ENCODE measurements at regions not wholly inside any gene's neighbourhood (a gene's known extent, or its start where the extent isn't known, plus 50 kb on each side); places are given as distances from the start of the nearest gene placed in this dataset.

GRCh38 chr2:144333143-144333555 is 186.8 kb downstream of the ZEB2 start:
- in situ Hi-C loops (cut with HindIII; ENCODE audit: low sequenced_read_pairs) = no loop called here

DNA sequence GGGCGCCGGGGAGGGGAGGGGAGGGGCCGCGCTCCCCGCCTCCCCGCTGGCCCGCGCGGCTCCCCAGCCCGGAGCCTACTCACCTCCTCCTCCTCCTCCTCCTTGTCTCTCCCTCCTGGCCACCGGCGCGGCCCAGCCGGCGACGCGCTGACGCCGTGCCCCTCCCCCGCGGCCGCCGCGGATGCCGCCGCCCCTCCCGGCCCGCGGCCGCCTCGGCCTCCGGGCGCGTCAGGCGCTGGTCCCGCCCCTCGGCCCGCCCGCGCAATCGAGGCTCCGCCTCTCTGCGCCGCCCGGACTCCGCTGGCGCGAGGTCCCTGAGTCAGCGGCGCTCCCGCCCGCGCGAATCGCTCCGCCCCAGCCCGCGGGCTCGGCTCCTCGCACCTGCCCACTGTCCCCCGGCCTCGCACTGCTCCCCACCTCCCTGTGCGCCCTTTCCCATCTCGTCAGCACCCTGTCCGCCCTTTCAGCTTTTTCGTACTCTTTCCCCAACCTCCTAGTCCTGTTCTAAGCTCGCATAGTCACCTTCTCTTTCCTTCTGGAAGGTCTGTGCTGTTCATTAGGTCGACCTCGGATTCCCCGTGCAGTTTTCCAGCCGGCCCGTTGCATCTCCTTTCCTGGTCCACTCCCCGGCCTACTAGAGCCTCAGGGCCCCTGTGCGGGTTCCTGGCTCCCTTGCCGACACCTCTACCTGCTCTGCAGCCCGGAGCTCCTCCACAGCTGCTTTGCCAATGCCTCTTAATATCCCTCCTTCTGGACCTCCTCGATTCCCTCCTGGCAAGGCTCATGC is 187.4 kb downstream of the ZEB2 start:
- DNase-seq (ENCODE audit: low spot score) = peak; percentile 91
- in situ Hi-C loops (cut with HindIII; ENCODE audit: low sequenced_read_pairs) = no loop called here

More at GRCh38 chr2:144333143-144333555, 186.8 kb downstream of the ZEB2 start:
- DNase-seq (ENCODE audit: low spot score) = no peak

- no peak for DNase-seq (ENCODE audit: low spot score)
- in situ Hi-C loops (cut with HindIII; ENCODE audit: low sequenced_read_pairs) = no loop called here
Measured at GRCh38 chr2:144331674-144332355, 188.1 kb downstream of the ZEB2 start.

DNA sequence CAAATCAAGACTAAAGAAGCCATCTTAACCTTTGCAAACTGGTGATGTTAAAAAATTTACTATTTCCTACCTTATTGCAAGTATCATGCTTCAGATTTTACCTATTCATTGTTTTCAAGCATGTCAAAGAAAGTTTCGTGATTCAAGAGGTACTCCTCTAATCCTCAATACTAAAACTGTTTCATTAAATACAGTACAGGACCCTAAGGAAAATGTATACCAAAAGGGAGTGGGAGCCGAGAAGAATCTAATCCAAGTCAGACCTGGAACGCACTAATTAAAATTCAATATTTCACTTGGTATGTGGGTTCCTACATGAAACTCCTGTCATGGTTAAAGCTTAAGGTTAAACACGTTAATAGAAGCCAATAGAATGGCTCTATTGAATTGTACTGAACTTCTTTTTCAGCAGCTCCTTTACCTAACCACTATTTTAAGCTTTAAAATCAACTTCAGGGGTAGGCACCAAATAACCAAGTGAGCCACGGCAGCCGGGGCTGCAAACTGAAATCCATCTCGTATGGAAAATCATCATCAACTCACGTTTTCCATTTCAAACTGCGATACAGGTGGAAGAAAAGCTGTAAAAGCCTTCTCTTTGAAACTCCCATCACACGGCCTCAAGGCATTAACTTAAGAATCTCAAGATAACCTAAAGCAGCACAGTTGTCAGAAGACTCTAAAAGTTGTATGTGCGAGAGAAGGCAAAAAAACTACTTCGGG is 188.8 kb downstream of the ZEB2 start:
- in situ Hi-C loops (cut with HindIII; ENCODE audit: low sequenced_read_pairs) = no loop called here
- peak; percentile 39 for DNase-seq (ENCODE audit: low spot score)

DNA sequence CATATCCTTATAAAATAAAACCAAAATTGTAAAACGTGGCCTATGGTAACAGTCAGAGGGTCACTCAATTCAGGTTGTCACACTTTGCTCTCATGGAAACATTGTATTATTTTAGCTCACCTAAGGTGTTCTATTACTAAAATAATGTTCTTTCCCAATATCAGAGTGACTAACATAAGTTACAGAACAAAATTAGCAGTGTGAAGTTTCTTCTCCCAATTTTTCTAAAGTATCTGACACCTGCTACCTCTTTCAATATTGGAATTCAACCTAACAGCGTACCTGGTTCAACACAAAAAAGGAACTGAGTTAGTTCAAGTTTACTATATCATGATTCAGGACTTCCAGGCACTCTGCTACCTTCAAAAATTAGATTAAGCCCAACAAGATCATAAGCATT is 190.4 kb downstream of the ZEB2 start:
- DNase-seq (ENCODE audit: low spot score) = no peak
- in situ Hi-C loops (cut with HindIII; ENCODE audit: low sequenced_read_pairs) = no loop called here

DNA sequence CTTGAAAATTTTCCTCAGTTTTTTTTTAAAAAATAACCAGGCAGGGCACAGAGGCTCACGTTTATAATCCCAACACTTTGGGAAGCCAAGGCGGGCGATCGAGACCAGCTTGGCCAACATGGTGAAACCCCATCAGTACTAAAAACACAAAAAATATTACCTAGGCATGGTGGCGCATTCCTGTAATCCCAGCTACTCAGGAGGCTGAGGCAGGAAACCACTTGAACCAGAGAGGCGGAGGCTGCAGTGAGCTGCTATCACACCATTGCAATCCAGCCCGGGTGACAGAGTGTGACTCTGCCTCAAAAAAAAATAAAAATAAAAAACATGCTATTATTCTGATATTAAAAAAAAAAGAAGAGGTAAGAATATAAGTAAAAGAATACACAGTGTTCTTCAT is 191.0 kb downstream of the ZEB2 start:
- DNase-seq (ENCODE audit: low spot score) = no peak
- in situ Hi-C loops (cut with HindIII; ENCODE audit: low sequenced_read_pairs) = no loop called here

DNA sequence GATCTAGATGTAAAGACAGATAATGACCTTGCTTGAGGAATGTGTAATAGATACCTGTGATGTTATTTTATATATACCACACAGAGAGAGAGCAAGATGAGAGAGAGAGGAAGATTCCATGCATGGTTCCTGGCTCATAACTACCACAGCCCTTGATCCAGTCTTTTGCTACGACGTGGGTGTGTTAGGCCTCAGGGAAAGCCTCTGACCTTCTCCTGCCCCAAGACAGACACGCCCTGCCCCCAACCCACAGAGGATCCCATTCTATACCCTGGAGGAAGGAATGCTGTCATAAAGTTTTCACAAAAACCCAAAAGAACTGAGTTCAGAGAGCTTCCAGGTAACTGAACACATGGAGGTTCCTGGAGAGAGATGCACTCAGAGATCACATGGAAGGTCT is 193.1 kb downstream of the ZEB2 start:
- in situ Hi-C loops (cut with HindIII; ENCODE audit: low sequenced_read_pairs) = no loop called here
- DNase-seq (ENCODE audit: low spot score) = no peak

- no peak for DNase-seq (ENCODE audit: low spot score)
- in situ Hi-C loops (cut with HindIII; ENCODE audit: low sequenced_read_pairs) = no loop called here
Measured at GRCh38 chr2:144325086-144325485, 194.8 kb downstream of the ZEB2 start.

GRCh38 chr2:144324446-144325045 is 195.4 kb downstream of the ZEB2 start:
- in situ Hi-C loops (cut with HindIII; ENCODE audit: low sequenced_read_pairs) = no loop called here

GRCh38 chr2:144323946-144324345 is 196.0 kb downstream of the ZEB2 start:
- in situ Hi-C loops (cut with HindIII; ENCODE audit: low sequenced_read_pairs) = no loop called here
- DNase-seq (ENCODE audit: low spot score) = no peak

More at GRCh38 chr2:144324446-144325045, 195.4 kb downstream of the ZEB2 start:
- DNase-seq (ENCODE audit: low spot score) = no peak

DNA sequence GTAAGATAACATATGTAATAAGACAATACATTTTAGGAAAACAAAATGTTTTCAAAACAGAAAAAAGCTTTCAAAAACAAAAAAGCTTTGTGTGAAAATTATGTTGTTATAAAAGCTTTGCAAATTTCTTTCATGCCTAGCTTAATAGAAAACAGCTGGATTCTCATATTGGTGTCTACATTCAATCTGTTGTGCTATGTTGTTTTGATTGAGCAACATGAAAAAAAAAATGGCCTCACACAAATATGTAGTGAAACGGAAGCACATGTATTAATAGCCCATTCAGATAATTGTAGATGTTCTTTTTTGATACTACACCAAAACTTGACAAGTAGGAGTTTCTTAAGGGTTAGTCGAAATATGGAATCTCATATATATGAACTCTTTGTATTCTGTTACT is 197.5 kb downstream of the ZEB2 start:
- no peak for DNase-seq (ENCODE audit: low spot score)

GRCh38 chr2:144320491-144320890 is 199.4 kb downstream of the ZEB2 start:
- in situ Hi-C loops (cut with HindIII; ENCODE audit: low sequenced_read_pairs) = no loop called here
- DNase-seq (ENCODE audit: low spot score) = no peak

More for the DNA sequence above, 197.5 kb downstream of the ZEB2 start:
- in situ Hi-C loops (cut with HindIII; ENCODE audit: low sequenced_read_pairs) = no loop called here

DNA sequence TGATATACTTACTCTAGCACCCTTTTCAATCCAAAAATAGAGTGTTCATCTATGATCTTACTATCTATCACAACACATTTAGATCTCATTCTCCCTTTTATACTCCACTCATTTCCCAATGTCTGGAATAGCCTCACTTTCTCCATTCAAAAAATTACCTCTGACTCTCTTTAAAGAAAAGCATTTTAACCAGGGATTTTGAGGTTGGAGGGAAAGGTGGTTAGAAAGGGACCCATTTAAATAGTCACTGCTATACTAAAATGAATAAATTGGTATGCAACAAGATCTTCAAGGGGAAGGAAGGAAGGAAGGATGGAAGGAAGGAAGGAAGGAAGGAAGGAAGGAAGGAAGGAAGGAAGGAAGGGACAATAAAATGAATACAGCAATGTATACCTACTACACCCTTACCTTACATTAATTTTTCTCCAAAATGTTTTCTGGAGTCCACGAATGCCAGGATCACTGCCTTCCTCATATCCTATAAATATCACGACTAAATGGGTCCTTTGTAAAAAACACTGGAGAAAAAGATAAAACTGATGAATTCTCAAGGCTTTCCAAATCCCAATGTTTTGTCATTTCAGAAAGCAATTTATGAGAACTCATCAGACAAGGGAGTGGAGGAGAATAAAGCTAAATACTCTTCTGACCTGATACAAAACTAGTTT is 202.7 kb downstream of the ZEB2 start:
- no peak for DNase-seq (ENCODE audit: low spot score)
- in situ Hi-C loops (cut with HindIII; ENCODE audit: low sequenced_read_pairs) = no loop called here

- in situ Hi-C loops (cut with HindIII; ENCODE audit: low sequenced_read_pairs) = no loop called here
- DNase-seq (ENCODE audit: low spot score) = no peak
Measured at GRCh38 chr2:144310889-144311608, 208.9 kb downstream of the ZEB2 start.

DNA sequence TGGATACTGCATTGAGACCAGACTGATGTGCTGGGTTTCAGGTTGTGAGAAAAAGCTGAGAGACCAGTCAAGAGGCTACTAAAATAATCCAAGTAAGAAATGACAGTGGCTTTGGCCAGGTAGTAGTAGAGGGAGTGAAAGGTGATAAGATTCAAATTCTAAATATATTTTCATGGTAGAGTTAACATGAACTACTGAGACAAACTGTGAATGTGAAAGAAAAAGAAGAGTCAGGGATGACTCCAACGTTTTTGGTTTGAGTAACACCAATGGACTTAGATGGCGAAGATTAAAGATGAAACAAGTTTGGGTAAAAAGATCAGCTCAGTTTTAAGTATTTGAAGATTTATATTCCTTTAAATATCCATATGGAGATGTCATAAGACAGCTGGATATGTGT is 209.4 kb downstream of the ZEB2 start:
- in situ Hi-C loops (cut with HindIII; ENCODE audit: low sequenced_read_pairs) = no loop called here
- no peak for DNase-seq (ENCODE audit: low spot score)

GRCh38 chr2:144307711-144308110 is 212.2 kb downstream of the ZEB2 start:
- DNase-seq (ENCODE audit: low spot score) = no peak
- in situ Hi-C loops (cut with HindIII; ENCODE audit: low sequenced_read_pairs) = no loop called here

DNA sequence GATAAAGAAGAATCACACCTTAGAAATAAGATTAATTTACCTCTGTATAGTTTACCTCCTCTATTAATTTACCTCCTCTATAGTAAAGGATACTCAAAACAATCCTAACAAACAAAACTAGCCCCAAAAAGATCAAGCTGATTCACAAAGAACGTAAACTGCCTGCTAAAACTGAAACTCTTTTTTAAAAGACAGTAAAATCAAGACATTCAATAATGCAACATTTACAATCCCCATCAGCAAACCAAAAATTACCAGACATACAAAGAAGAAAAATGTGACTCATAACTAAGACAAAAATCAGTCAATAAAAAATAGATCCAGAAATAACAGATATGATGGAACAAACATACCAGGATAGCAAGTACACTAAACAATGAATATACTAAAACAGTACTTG is 215.7 kb downstream of the ZEB2 start:
- in situ Hi-C loops (cut with HindIII; ENCODE audit: low sequenced_read_pairs) = no loop called here

DNA sequence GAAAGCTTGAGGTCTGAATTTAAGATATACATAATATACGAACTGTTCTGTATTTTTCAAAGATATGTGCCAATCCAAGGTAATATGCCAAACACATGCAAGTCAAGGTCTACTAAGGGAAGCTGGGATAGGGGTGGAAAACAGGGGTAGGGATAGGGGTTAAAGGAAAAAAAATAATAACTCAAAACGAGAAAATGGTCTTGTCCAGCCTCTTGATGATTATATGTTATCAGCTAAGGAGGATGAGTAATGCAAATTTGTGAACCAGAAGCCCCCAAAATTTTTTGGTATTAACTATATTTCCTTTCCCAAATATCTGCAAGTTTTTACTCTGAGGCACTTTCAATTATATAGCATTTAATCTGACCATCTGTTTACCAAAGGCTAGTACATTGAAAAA is 219.3 kb downstream of the ZEB2 start:
- in situ Hi-C loops (cut with HindIII; ENCODE audit: low sequenced_read_pairs) = no loop called here

More for the DNA sequence above, 215.7 kb downstream of the ZEB2 start:
- no peak for DNase-seq (ENCODE audit: low spot score)

DNA sequence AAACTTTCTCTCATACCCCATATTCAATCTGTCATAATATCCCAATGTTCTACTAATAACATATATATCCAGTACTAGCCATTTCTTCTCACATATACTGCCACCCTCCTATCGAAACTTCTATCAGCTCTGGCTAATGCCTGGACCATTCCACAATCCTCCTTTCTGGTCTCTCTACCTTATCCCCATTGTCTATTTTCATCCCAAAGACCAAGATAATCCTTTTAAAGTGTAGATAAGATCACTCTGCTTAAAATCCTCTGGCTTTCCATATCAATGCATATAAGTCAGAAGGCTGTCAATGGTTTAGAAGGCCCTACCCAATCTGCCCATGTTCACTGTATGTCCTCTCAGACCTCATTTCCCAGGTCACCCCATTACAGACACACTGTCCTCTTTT is 229.6 kb downstream of the ZEB2 start:
- in situ Hi-C loops (cut with HindIII; ENCODE audit: low sequenced_read_pairs) = no loop called here

More for the DNA sequence above, 219.3 kb downstream of the ZEB2 start:
- no peak for DNase-seq (ENCODE audit: low spot score)

More for the DNA sequence above, 229.6 kb downstream of the ZEB2 start:
- no peak for DNase-seq (ENCODE audit: low spot score)

Data from G401 (cell line).